Pons (tissue), 1 donor: ENCODE measurements at regions not wholly inside any gene's neighbourhood (a gene's known extent, or its start where the extent isn't known, plus 50 kb on each side); places are given as distances from the start of the nearest gene placed in this dataset.
"Not testable (repeated sequence)": the region's sequence is repeated elsewhere in the genome, so short reads cannot be mapped to it uniquely, and the experiment has no call there.

Experiments used
- DNase-seq: peaks from one replicate; pipeline ENCODE4 v3.0.0-alpha.2; 2016; ENCODE audit warnings: low spot score

GRCh38 chr4:181798536-181798935 is 444.7 kb upstream of the TENM3 start:
- no peak for DNase-seq

- no peak for DNase-seq
Observed at GRCh38 chr4:181799561-181800069, 443.6 kb upstream of the TENM3 start.

GRCh38 chr4:181802207-181802606 is 441.0 kb upstream of the TENM3 start:
- no peak for DNase-seq

GRCh38 chr4:181807771-181808170 is 435.4 kb upstream of the TENM3 start:
- no peak for DNase-seq

- DNase-seq = no peak
Observed at GRCh38 chr4:181810711-181811110, 432.5 kb upstream of the TENM3 start.

GRCh38 chr4:181811550-181811949 is 431.7 kb upstream of the TENM3 start:
- DNase-seq = not testable (repeated sequence)

GRCh38 chr4:181819946-181820345 is 423.3 kb upstream of the TENM3 start:
- DNase-seq = no peak

GRCh38 chr4:181820553-181820952 is 422.6 kb upstream of the TENM3 start:
- no peak for DNase-seq

GRCh38 chr4:181821039-181822004 is 421.9 kb upstream of the TENM3 start:
- DNase-seq = no peak

- no peak for DNase-seq
Observed at GRCh38 chr4:181822005-181822375, 421.2 kb upstream of the TENM3 start.

- no peak for DNase-seq
Observed at GRCh38 chr4:181823183-181823582, 420.0 kb upstream of the TENM3 start.

GRCh38 chr4:181823645-181824044 is 419.6 kb upstream of the TENM3 start:
- no peak for DNase-seq

- no peak for DNase-seq
Observed at GRCh38 chr4:181825564-181825963, 417.6 kb upstream of the TENM3 start.

GRCh38 chr4:181827246-181827645 is 416.0 kb upstream of the TENM3 start:
- DNase-seq = no peak

- DNase-seq = peak; percentile 25
Observed at GRCh38 chr4:181830404-181831035, 412.7 kb upstream of the TENM3 start.

GRCh38 chr4:181834071-181834470 is 409.1 kb upstream of the TENM3 start:
- DNase-seq = no peak

- DNase-seq = no peak
Observed at GRCh38 chr4:181835348-181835747, 407.9 kb upstream of the TENM3 start.

GRCh38 chr4:181838253-181838652 is 404.9 kb upstream of the TENM3 start:
- no peak for DNase-seq

- DNase-seq = not testable (repeated sequence)
Observed at GRCh38 chr4:181843797-181844196, 399.4 kb upstream of the TENM3 start.

- no peak for DNase-seq
Observed at GRCh38 chr4:181845617-181846016, 397.6 kb upstream of the TENM3 start.

GRCh38 chr4:181846934-181847333 is 396.3 kb upstream of the TENM3 start:
- no peak for DNase-seq

GRCh38 chr4:181848357-181848756 is 394.8 kb upstream of the TENM3 start:
- no peak for DNase-seq

- DNase-seq = no peak
Observed at GRCh38 chr4:181849472-181849871, 393.7 kb upstream of the TENM3 start.
